Endodermal cell (in vitro differentiated cells): ENCODE measurements at regions not wholly inside any gene's neighbourhood (a gene's known extent, or its start where the extent isn't known, plus 50 kb on each side); places are given as distances from the start of the nearest gene placed in this dataset.

ENCODE experiments used
- DNase-seq: peaks from one replicate; pipeline ENCODE4 v3.0.0-alpha.2; 2017
- H3K27ac ChIP-seq: 2 replicates; pipeline ENCODE4 v1.5.1; 2013; ENCODE audit warnings: mild to moderate bottlenecking, low read depth, low read length, moderate library complexity
- H3K27me3 ChIP-seq: 2 replicates; pipeline ENCODE4 v1.6.1; 2013; ENCODE audit warnings: mild to moderate bottlenecking, low read length, moderate library complexity; ENCODE audit not compliant: insufficient read depth, control insufficient read depth, poor library complexity, severe bottlenecking
- H3K36me3 ChIP-seq: 2 replicates; pipeline ENCODE4 v1.7.0; 2013; ENCODE audit warnings: mild to moderate bottlenecking, low read length, moderate library complexity; ENCODE audit not compliant: control insufficient read depth, insufficient read depth
- H3K4me1 ChIP-seq: one replicate; pipeline ENCODE4 v1.7.0; 2013; ENCODE audit warnings: low read length; ENCODE audit not compliant: control insufficient read depth, insufficient read depth
- H3K4me3 ChIP-seq: 2 replicates; pipeline ENCODE4 v1.5.1; 2013; ENCODE audit warnings: mild to moderate bottlenecking, low read length, moderate library complexity
- H3K9ac ChIP-seq: 2 replicates; pipeline ENCODE4 v1.6.1; 2013; ENCODE audit warnings: mild to moderate bottlenecking, low read length, moderate library complexity; ENCODE audit not compliant: poor library complexity, severe bottlenecking; ENCODE audit errors: extremely low read depth
- H3K9me3 ChIP-seq: 2 replicates; pipeline ENCODE4 v1.6.1; 2013; ENCODE audit warnings: mild to moderate bottlenecking, low read length, moderate library complexity; ENCODE audit not compliant: control insufficient read depth
- H3K27ac Mint-ChIP-seq: 2 replicates; pipeline ENCODE4 v1.8.0; 2020; ENCODE audit warnings: mixed read lengths
- H3K27me3 Mint-ChIP-seq: 2 replicates; pipeline ENCODE4 v1.8.0; 2021; ENCODE audit warnings: mild to moderate bottlenecking, mixed read lengths; ENCODE audit not compliant: insufficient read depth
- H3K36me3 Mint-ChIP-seq: 2 replicates; pipeline ENCODE4 v1.8.0; 2020; ENCODE audit warnings: low read depth, mixed read lengths
- H3K4me1 Mint-ChIP-seq: 2 replicates; pipeline ENCODE4 v1.8.0; 2020; ENCODE audit warnings: mixed read lengths
- H3K4me3 Mint-ChIP-seq: 2 replicates; pipeline ENCODE4 v1.8.0; 2020; ENCODE audit warnings: mild to moderate bottlenecking, moderate library complexity, mixed read lengths
- H3K9me3 Mint-ChIP-seq: 2 replicates; pipeline ENCODE4 v1.8.0; 2020; ENCODE audit warnings: mild to moderate bottlenecking, mixed read lengths
- WGBS, 2 experiments: methylation state at CpG; one replicate each; pipeline versions ENCODE4 v1.1.5 to v1.1.7; 2013; ENCODE audit warnings: missing lambda C conversion rate in 2 of 2, mixed read lengths in 1 of 2; ENCODE audit not compliant: insufficient coverage in 1 of 2, insufficient read length in 1 of 2; 5-methylcytosine and 5-hydroxymethylcytosine counted together
- TF ChIP-seq, protein P1 (sequence below): fragments of 200-600 bp; sonication (generic); conservative IDR thresholded peaks from 2 replicates; pipeline ENCODE4 v1.5.0; 2021; ENCODE audit warnings: antibody characterized with exemption, mild to moderate bottlenecking

GRCh38 chr14:106277503-106277902 is 751.1 kb downstream of the TMEM121 start:
- H3K27ac Mint-ChIP-seq, result no peak overlapping the region
- no peaks in the 10 kb centered on the region for H3K27me3 Mint-ChIP-seq
- no peaks in the 10 kb centered on the region for H3K4me1 ChIP-seq
- no peaks in the 10 kb centered on the region for H3K4me1 Mint-ChIP-seq
- no peaks in the 10 kb centered on the region for H3K36me3 ChIP-seq
- peaks cover 74% of the 10 kb centered on the region for H3K9me3 ChIP-seq
- H3K27ac ChIP-seq, result no peak overlapping the region
- no peaks in the 10 kb centered on the region for H3K36me3 Mint-ChIP-seq
- H3K4me3 Mint-ChIP-seq, result no peak overlapping the region
- DNase-seq, result no peak
- 10 to 44% methylated on average over 2 to 3 of the region's 3 CpGs for WGBS, 2 experiments
- peaks cover 88% of the 10 kb centered on the region for H3K9me3 Mint-ChIP-seq
- H3K27me3 ChIP-seq, result no peaks in the 10 kb centered on the region
- no peak overlapping the region for H3K9ac ChIP-seq
- TF ChIP-seq, protein P1, sequence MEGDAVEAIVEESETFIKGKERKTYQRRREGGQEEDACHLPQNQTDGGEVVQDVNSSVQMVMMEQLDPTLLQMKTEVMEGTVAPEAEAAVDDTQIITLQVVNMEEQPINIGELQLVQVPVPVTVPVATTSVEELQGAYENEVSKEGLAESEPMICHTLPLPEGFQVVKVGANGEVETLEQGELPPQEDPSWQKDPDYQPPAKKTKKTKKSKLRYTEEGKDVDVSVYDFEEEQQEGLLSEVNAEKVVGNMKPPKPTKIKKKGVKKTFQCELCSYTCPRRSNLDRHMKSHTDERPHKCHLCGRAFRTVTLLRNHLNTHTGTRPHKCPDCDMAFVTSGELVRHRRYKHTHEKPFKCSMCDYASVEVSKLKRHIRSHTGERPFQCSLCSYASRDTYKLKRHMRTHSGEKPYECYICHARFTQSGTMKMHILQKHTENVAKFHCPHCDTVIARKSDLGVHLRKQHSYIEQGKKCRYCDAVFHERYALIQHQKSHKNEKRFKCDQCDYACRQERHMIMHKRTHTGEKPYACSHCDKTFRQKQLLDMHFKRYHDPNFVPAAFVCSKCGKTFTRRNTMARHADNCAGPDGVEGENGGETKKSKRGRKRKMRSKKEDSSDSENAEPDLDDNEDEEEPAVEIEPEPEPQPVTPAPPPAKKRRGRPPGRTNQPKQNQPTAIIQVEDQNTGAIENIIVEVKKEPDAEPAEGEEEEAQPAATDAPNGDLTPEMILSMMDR, result peak; percentile 21
- H3K4me3 ChIP-seq, result no peak overlapping the region

GRCh38 chr14:106280876-106281275 is 754.5 kb downstream of the TMEM121 start:
- Histone ChIP-seq H3K4me1 (no peaks in the 10 kb centered on the region), H3K27ac (no peak overlapping the region), H3K27me3 (no peaks in the 10 kb centered on the region), H3K9me3 (peaks cover 77% of the 10 kb centered on the region), H3K4me3 (no peak overlapping the region), H3K36me3 (no peaks in the 10 kb centered on the region), H3K9ac (no peak overlapping the region)
- no peaks in the 10 kb centered on the region for H3K36me3 Mint-ChIP-seq
- no peak overlapping the region for H3K27ac Mint-ChIP-seq
- no peak for DNase-seq
- no peaks in the 10 kb centered on the region for H3K27me3 Mint-ChIP-seq
- TF ChIP-seq, protein P1, result no peak
- H3K9me3 Mint-ChIP-seq, result peaks cover 91% of the 10 kb centered on the region
- H3K4me1 Mint-ChIP-seq, result no peaks in the 10 kb centered on the region
- no peak overlapping the region for H3K4me3 Mint-ChIP-seq

- no peaks in the 10 kb centered on the region for H3K27me3 ChIP-seq
- no peaks in the 10 kb centered on the region for H3K36me3 ChIP-seq
- Mint-ChIP-seq H3K27me3 (no peaks in the 10 kb centered on the region), H3K9me3 (peaks cover 80% of the 10 kb centered on the region), H3K36me3 (no peaks in the 10 kb centered on the region), H3K4me1 (no peaks in the 10 kb centered on the region), H3K27ac (no peak overlapping the region), H3K4me3 (no peak overlapping the region)
- H3K27ac ChIP-seq, result no peak overlapping the region
- no peaks in the 10 kb centered on the region for H3K4me1 ChIP-seq
- no peak overlapping the region for H3K9ac ChIP-seq
- DNase-seq, result no peak
- WGBS, 2 experiments, result 88 to 91% methylated on average over 27 to 41 of the region's 41 CpGs
- H3K9me3 ChIP-seq, result peaks cover 70% of the 10 kb centered on the region
- no peak overlapping the region for H3K4me3 ChIP-seq
- TF ChIP-seq, protein P1, result peak; percentile 13
Observed at GRCh38 chr14:106286697-106287290, 760.4 kb downstream of the TMEM121 start.
